ENCODE measurements at regions not wholly inside any gene's neighbourhood (a gene's known extent, or its start where the extent isn't known, plus 50 kb on each side); places are given as distances from the start of the nearest gene placed in this dataset.

- FAIRE-seq (no peak), DNase-seq (ENCODE audit: low spot score) (no peak), ATAC-seq (no peak)
- in situ Hi-C loops (cut with HindIII; ENCODE audit: extremely low pct_ligation_motif_present, low pct_unique_long_range_greater_than_20kb) (no loop called here), intact Hi-C loops (cut with micrococcal nuclease; ENCODE audit: unreplicated experiment) (no loop called here)
- Histone ChIP-seq H3K9me3 (ENCODE audit: low read length) (no peaks in the 10 kb centered on the region), H3K9ac (ENCODE audit: insufficient read depth, low read depth, low read length) (no peak overlapping the region), H3K36me3 (replicated peaks in 1 of 2; ENCODE audit: control insufficient read depth in 1 of 2, insufficient read depth in 2 of 2, low read length in 2 of 2) (no peaks in the 10 kb centered on the region), H3K4me2 (ENCODE audit: low read depth, low read length) (no peak overlapping the region), H3K4me1 (ENCODE audit: insufficient read depth, low read length) (no peaks in the 10 kb centered on the region), H3K79me2 (ENCODE audit: insufficient read depth, low read length) (no peaks in the 10 kb centered on the region), H2AFZ (ENCODE audit: low read length) (no peak overlapping the region), H4K20me1 (ENCODE audit: insufficient read depth, low read length) (no peaks in the 10 kb centered on the region), H3K27ac (ENCODE audit: extremely low read length, insufficient read depth, low read length) (no peak overlapping the region), H3K27me3 (ENCODE audit: control insufficient read depth in 1 of 2, insufficient read depth in 2 of 2, low read length in 2 of 2) (peaks cover 0 to 24% of the 10 kb centered on the region in 2 experiments; a peak in 4 of 5 replicates), H3K4me3 (replicated peaks in 1 of 3; ENCODE audit: insufficient read depth in 1 of 3, low read depth in 2 of 3, low read length in 3 of 3) (no peak overlapping the region)
- TF ChIP-seq ZNF12 (CRISPR knock-in tag; IDR thresholded peaks at IDR 0.05) (no peak), E2F1 (CRISPR knock-in tag; IDR thresholded peaks at IDR 0.05) (no peak)
- ChIA-PET CTCF (ENCODE audit: low intra/inter-chr PET ratio, low total read pairs) (no interaction called here), POLR2A (no interaction called here)
- no TSS peak for BruUV-seq (replicated peaks)
- 2% methylated on average over 4 of the region's 7 CpGs for WGBS (ENCODE audit: low lambda C conversion rate)
Measured at GRCh38 chr1:29827801-29828525, 591.6 kb downstream of the PTPRU start.

- H3K27me3 ChIP-seq (ENCODE audit: control insufficient read depth in 1 of 2, insufficient read depth in 2 of 2, low read length in 2 of 2) = peaks cover 0 to 24% of the 10 kb centered on the region in 2 experiments; a peak in 4 of 5 replicates
- no peak for TF ChIP-seq MAX (IDR thresholded peaks at IDR 0.05)
- no peak for TF ChIP-seq ZNF569 (CRISPR knock-in tag; IDR thresholded peaks at IDR 0.05; ENCODE audit: borderline replicate concordance)
- TF ChIP-seq FOSL1 (CRISPR knock-in tag; IDR thresholded peaks at IDR 0.05; ENCODE audit: borderline replicate concordance) = no peak
- no peak for TF ChIP-seq CEBPB (IDR thresholded peaks at IDR 0.05; ENCODE audit: borderline replicate concordance, low read depth, low read length)
- no peak for TF ChIP-seq MLX (CRISPR knock-in tag; IDR thresholded peaks at IDR 0.05)
- no peak for TF ChIP-seq RARG (CRISPR knock-in tag; IDR thresholded peaks at IDR 0.05; ENCODE audit: low read depth)
- no peak overlapping the region for H2AFZ ChIP-seq (ENCODE audit: low read length)
- no peak for FAIRE-seq
- no peak for ATAC-seq
- intact Hi-C loops (cut with micrococcal nuclease; ENCODE audit: unreplicated experiment) = no loop called here
- no peaks in the 10 kb centered on the region for H3K36me3 ChIP-seq (replicated peaks in 1 of 2; ENCODE audit: control insufficient read depth in 1 of 2, insufficient read depth in 2 of 2, low read length in 2 of 2)
- BruUV-seq (replicated peaks) = no TSS peak
- WGBS (ENCODE audit: low lambda C conversion rate) = 9% methylated on average over 8 of the region's 12 CpGs
- H4K20me1 ChIP-seq (ENCODE audit: insufficient read depth, low read length) = no peaks in the 10 kb centered on the region
- H3K9ac ChIP-seq (ENCODE audit: insufficient read depth, low read depth, low read length) = no peak overlapping the region
- H3K4me1 ChIP-seq (ENCODE audit: insufficient read depth, low read length) = no peaks in the 10 kb centered on the region
- no peak overlapping the region for H3K27ac ChIP-seq (ENCODE audit: extremely low read length, insufficient read depth, low read length)
- no peak overlapping the region for H3K4me2 ChIP-seq (ENCODE audit: low read depth, low read length)
- DNase-seq (ENCODE audit: low spot score) = no peak
- no peak overlapping the region for H3K4me3 ChIP-seq (replicated peaks in 1 of 3; ENCODE audit: insufficient read depth in 1 of 3, low read depth in 2 of 3, low read length in 3 of 3)
- no peaks in the 10 kb centered on the region for H3K9me3 ChIP-seq (ENCODE audit: low read length)
- ChIA-PET POLR2A (no interaction called here), CTCF (ENCODE audit: low intra/inter-chr PET ratio, low total read pairs) (no interaction called here)
- in situ Hi-C loops (cut with HindIII; ENCODE audit: extremely low pct_ligation_motif_present, low pct_unique_long_range_greater_than_20kb) = no loop called here
- H3K79me2 ChIP-seq (ENCODE audit: insufficient read depth, low read length) = no peaks in the 10 kb centered on the region
Measured at GRCh38 chr1:29827237-29827750, 591.0 kb downstream of the PTPRU start.
